Right kidney (tissue), 1 donor: ENCODE measurements at regions not wholly inside any gene's neighbourhood (a gene's known extent, or its start where the extent isn't known, plus 50 kb on each side); places are given as distances from the start of the nearest gene placed in this dataset.

ENCODE experiments used
- DNase-seq: peaks from one replicate; pipeline ENCODE4 v3.0.0-alpha.2; 2016

- no peak for DNase-seq
Measured at GRCh38 chr14:85453401-85454225, 76.3 kb upstream of the FLRT2 start.

- no peak for DNase-seq
Measured at GRCh38 chr14:85454226-85454813, 75.6 kb upstream of the FLRT2 start.

GRCh38 chr14:85459361-85460000 is 70.5 kb upstream of the FLRT2 start:
- no peak for DNase-seq

GRCh38 chr14:85461432-85462133 is 68.4 kb upstream of the FLRT2 start:
- DNase-seq, result no peak

GRCh38 chr14:85463512-85463911 is 66.4 kb upstream of the FLRT2 start:
- no peak for DNase-seq

GRCh38 chr14:85464135-85464895 is 65.6 kb upstream of the FLRT2 start:
- no peak for DNase-seq

- DNase-seq, result no peak
Measured at GRCh38 chr14:85466678-85467077, 63.3 kb upstream of the FLRT2 start.

GRCh38 chr14:85468816-85469215 is 61.1 kb upstream of the FLRT2 start:
- DNase-seq, result no peak

- DNase-seq, result no peak
Measured at GRCh38 chr14:85471156-85471555, 58.8 kb upstream of the FLRT2 start.

GRCh38 chr14:85471744-85472143 is 58.2 kb upstream of the FLRT2 start:
- DNase-seq, result no peak

- no peak for DNase-seq
Measured at GRCh38 chr14:85474431-85474830, 55.5 kb upstream of the FLRT2 start.

GRCh38 chr14:85475113-85475512 is 54.8 kb upstream of the FLRT2 start:
- no peak for DNase-seq

- no peak for DNase-seq
Measured at GRCh38 chr14:85479306-85479705, 50.6 kb upstream of the FLRT2 start.

- DNase-seq, result no peak
Measured at GRCh38 chr14:85479771-85480170, 50.2 kb upstream of the FLRT2 start.
